ENCODE measurements at regions not wholly inside any gene's neighbourhood (a gene's known extent, or its start where the extent isn't known, plus 50 kb on each side); places are given as distances from the start of the nearest gene placed in this dataset.

- Histone ChIP-seq H3K4me3 (no peak overlapping the region), H3K4me2 (no peak overlapping the region), H2AFZ (no peak overlapping the region), H3K36me3 (replicated peaks; ENCODE audit: insufficient read depth, low read depth) (no peaks in the 10 kb centered on the region), H3K27ac (no peak overlapping the region), H3K9me2 (replicated peaks; ENCODE audit: insufficient read depth) (no peaks in the 10 kb centered on the region), H3K9me3 (ENCODE audit: low read depth) (no peaks in the 10 kb centered on the region), H3K4me1 (ENCODE audit: insufficient read depth) (peaks cover 30% of the 10 kb centered on the region), H3K79me2 (no peaks in the 10 kb centered on the region), H4K20me1 (ENCODE audit: insufficient read depth, poor library complexity, severe bottlenecking) (no peaks in the 10 kb centered on the region), H3K27me3 (no peaks in the 10 kb centered on the region)
- 100% methylated on average over 1 of the region's 1 CpG for WGBS (ENCODE audit: low lambda C conversion rate, missing lambda C conversion rate)
- DNase-seq (ENCODE audit: low spot score), result no peak
- TF ChIP-seq EZH2phosphoT487 (IDR thresholded peaks at IDR 0.05; ENCODE audit: low read depth, severe bottlenecking, unreplicated experiment) (no peak), EZH2 (IDR thresholded peaks at IDR 0.05; ENCODE audit: borderline replicate concordance) (no peak), CTCF (IDR thresholded peaks at IDR 0.05; ENCODE audit: poor library complexity) (no peak)
These were observed 701.7 kb upstream of the CITED2 start for GRCh38 chr6:140076105-140076504.

GRCh38 chr6:140073456-140073855, 699.0 kb upstream of the CITED2 start:
- 47% methylated on average over 3 of the region's 3 CpGs for WGBS (ENCODE audit: low lambda C conversion rate, missing lambda C conversion rate)
- H3K4me1 ChIP-seq (ENCODE audit: insufficient read depth), result peaks cover 36% of the 10 kb centered on the region
- no peak overlapping the region for H3K4me2 ChIP-seq
- TF ChIP-seq EZH2phosphoT487 (IDR thresholded peaks at IDR 0.05; ENCODE audit: low read depth, severe bottlenecking, unreplicated experiment) (no peak), EZH2 (IDR thresholded peaks at IDR 0.05; ENCODE audit: borderline replicate concordance) (no peak), CTCF (IDR thresholded peaks at IDR 0.05; ENCODE audit: poor library complexity) (no peak)
- H3K27ac ChIP-seq, result peak overlapping the region; percentile 8
- DNase-seq (ENCODE audit: low spot score), result peak; percentile 35
- H3K4me3 ChIP-seq, result no peak overlapping the region
- no peaks in the 10 kb centered on the region for H4K20me1 ChIP-seq (ENCODE audit: insufficient read depth, poor library complexity, severe bottlenecking)
- no peaks in the 10 kb centered on the region for H3K9me3 ChIP-seq (ENCODE audit: low read depth)
- H2AFZ ChIP-seq, result no peak overlapping the region
- no peaks in the 10 kb centered on the region for H3K36me3 ChIP-seq (replicated peaks; ENCODE audit: insufficient read depth, low read depth)
- no peaks in the 10 kb centered on the region for H3K9me2 ChIP-seq (replicated peaks; ENCODE audit: insufficient read depth)
- no peaks in the 10 kb centered on the region for H3K79me2 ChIP-seq
- H3K27me3 ChIP-seq, result no peaks in the 10 kb centered on the region

GRCh38 chr6:140071601-140072062, 697.2 kb upstream of the CITED2 start:
- Histone ChIP-seq H2AFZ (no peak overlapping the region), H3K4me1 (ENCODE audit: insufficient read depth) (peaks cover 29% of the 10 kb centered on the region), H3K36me3 (replicated peaks; ENCODE audit: insufficient read depth, low read depth) (no peaks in the 10 kb centered on the region), H4K20me1 (ENCODE audit: insufficient read depth, poor library complexity, severe bottlenecking) (no peaks in the 10 kb centered on the region), H3K9me2 (replicated peaks; ENCODE audit: insufficient read depth) (no peaks in the 10 kb centered on the region), H3K79me2 (no peaks in the 10 kb centered on the region), H3K27me3 (no peaks in the 10 kb centered on the region), H3K9me3 (ENCODE audit: low read depth) (no peaks in the 10 kb centered on the region), H3K4me3 (no peak overlapping the region), H3K27ac (no peak overlapping the region), H3K4me2 (no peak overlapping the region)
- 92% methylated on average over 1 of the region's 1 CpG for WGBS (ENCODE audit: low lambda C conversion rate, missing lambda C conversion rate)
- DNase-seq (ENCODE audit: low spot score), result no peak
- TF ChIP-seq EZH2phosphoT487 (IDR thresholded peaks at IDR 0.05; ENCODE audit: low read depth, severe bottlenecking, unreplicated experiment) (no peak), EZH2 (IDR thresholded peaks at IDR 0.05; ENCODE audit: borderline replicate concordance) (no peak), CTCF (IDR thresholded peaks at IDR 0.05; ENCODE audit: poor library complexity) (no peak)

Data from hepatocyte (in vitro differentiated cells).